GM12878 (cell line): ENCODE measurements at regions not wholly inside any gene's neighbourhood (a gene's known extent, or its start where the extent isn't known, plus 50 kb on each side); places are given as distances from the start of the nearest gene placed in this dataset.

Experiments used
- EZH2 ChIP-seq: IDR thresholded peaks from 2 replicates; pipeline ENCODE4 v1.6.1; 2012; ENCODE audit warnings: low read depth, mild to moderate bottlenecking, control low read depth, inconsistent platforms, low read length, borderline replicate concordance; ENCODE audit not compliant: control insufficient read depth
- HCFC1 ChIP-seq: fragments of 150-350 bp; IDR thresholded peaks from 2 replicates; pipeline ENCODE4 v1.6.1; 2014; ENCODE audit warnings: low read length
- JUND ChIP-seq: IDR thresholded peaks from 2 replicates; pipeline ENCODE4 v1.6.1; 2012; ENCODE audit warnings: low read depth, mild to moderate bottlenecking, low read length, improper control_type of control experiment, moderate library complexity
- RCOR1 ChIP-seq: conservative IDR thresholded peaks from 2 replicates; pipeline ENCODE4 v1.6.1; 2012; ENCODE audit warnings: low read depth, low read length, improper control_type of control experiment
- RELA ChIP-seq: fragments of 450-650 bp; IDR thresholded peaks from 2 replicates; pipeline ENCODE4 v1.8.0; 2014; ENCODE audit warnings: borderline replicate concordance; ENCODE audit not compliant: partially characterized antibody
- RFX5 ChIP-seq: IDR thresholded peaks from 2 replicates; pipeline ENCODE4 v1.6.1; 2011; ENCODE audit warnings: low read depth, low read length, improper control_type of control experiment
- SRF ChIP-seq, 2 experiments: IDR thresholded peaks; 2 replicates each; pipeline ENCODE4 v1.6.1; 2011; ENCODE audit warnings: low read depth in 2 of 2, low read length in 2 of 2, mild to moderate bottlenecking in 1 of 2, moderate library complexity in 1 of 2
- STAT1 ChIP-seq: fragments of 450-650 bp; conservative IDR thresholded peaks from 2 replicates; pipeline ENCODE4 v1.6.1; 2014; ENCODE audit warnings: antibody characterized with exemption, mild to moderate bottlenecking
- TCF3 ChIP-seq: IDR thresholded peaks from 2 replicates; pipeline ENCODE4 v1.6.1; 2012; ENCODE audit warnings: low read depth, mild to moderate bottlenecking, low read length, borderline replicate concordance; ENCODE audit not compliant: insufficient read depth
- USF1 ChIP-seq: IDR thresholded peaks from 2 replicates; pipeline ENCODE4 v1.6.1; 2011; ENCODE audit warnings: borderline replicate concordance, low read depth, mild to moderate bottlenecking, moderate library complexity, mixed read lengths, low read length; ENCODE audit not compliant: insufficient read depth; ENCODE audit errors: extremely low read length
- ZBTB4 ChIP-seq: fragments of 450-650 bp; formaldehyde crosslinking; IDR thresholded peaks from 2 replicates; pipeline ENCODE4 v1.4.0; 2022; ENCODE audit warnings: mild to moderate bottlenecking, moderate library complexity

- TF ChIP-seq ZBTB4 (CRISPR knock-in tag), result no peak
- TF ChIP-seq RELA, result no peak
- no peak for TF ChIP-seq HCFC1
- no peak for TF ChIP-seq SRF (IDR thresholded peaks at IDR 0.05; ENCODE audit: low read depth in 2 of 2, low read length in 2 of 2)
- no peak for TF ChIP-seq RFX5
- TF ChIP-seq USF1, result no peak
- no peak for TF ChIP-seq EZH2
- TF ChIP-seq TCF3, result no peak
- no peak for TF ChIP-seq STAT1
- no peak for TF ChIP-seq JUND
- no peak for TF ChIP-seq RCOR1
These were observed 144.1 kb upstream of the PRICKLE2 start (continued) for GRCh38 chr3:64369390-64369789.
